CD4-positive, alpha-beta T cell (primary cell): ENCODE measurements at regions not wholly inside any gene's neighbourhood (a gene's known extent, or its start where the extent isn't known, plus 50 kb on each side); places are given as distances from the start of the nearest gene placed in this dataset.

Experiments
- ATAC-seq: fragments of 200-7000 bp; cut with Tn5 transposase; one replicate; pipeline ENCODE4 v1.10.0; 2022; ENCODE audit warnings: mild to moderate bottlenecking; ENCODE audit not compliant: poor library complexity
- CTCF ChIA-PET: fragments of 350-600 bp; sonication (Branson Sonifier 250); formaldehyde crosslinking; loops from one replicate; lab custom pipeline; 2021; ENCODE audit warnings: antibody characterized with exemption, inconsistent platforms; lab: Charles Lee
- POLR2A ChIA-PET: fragments of 350-600 bp; sonication (Branson Sonifier 250); formaldehyde crosslinking; loops from one replicate; lab custom pipeline; 2021; ENCODE audit warnings: antibody characterized with exemption, inconsistent platforms; lab: Charles Lee
- DNase-seq, 14 experiments: peaks; one replicate each; pipeline ENCODE4 v3.0.0-alpha.2; 2013 to 2020; ENCODE audit warnings: mixed read lengths in 2 of 14
- H3K27ac ChIP-seq, 2 donors: one replicate each; pipeline versions ENCODE4 v1.5.1 to v1.7.0; 2013; ENCODE audit warnings: low read length in 2 of 2, low read depth in 1 of 2, mild to moderate bottlenecking in 1 of 2
- H3K27me3 ChIP-seq, 2 experiments: 1 replicate in 1 of 2; 2 replicates in 1 of 2; pipeline versions ENCODE4 v1.6.1 to v1.7.0; 2013; ENCODE audit warnings: low read length in 2 of 2, control low read depth in 1 of 2, mild to moderate bottlenecking in 1 of 2, moderate library complexity in 1 of 2; ENCODE audit not compliant: insufficient read depth in 2 of 2, control insufficient read depth in 1 of 2
- H3K36me3 ChIP-seq: one replicate; pipeline ENCODE4 v1.6.1; 2013; ENCODE audit warnings: low read length, control low read depth; ENCODE audit not compliant: insufficient read depth
- H3K4me1 ChIP-seq: one replicate; pipeline ENCODE4 v1.6.1; 2013; ENCODE audit warnings: low read length, control low read depth; ENCODE audit not compliant: insufficient read depth
- H3K4me3 ChIP-seq: one replicate; pipeline ENCODE4 v1.5.1; 2013; ENCODE audit warnings: mild to moderate bottlenecking, low read length, moderate library complexity
- H3K9me3 ChIP-seq, 2 experiments: 1 replicate in 1 of 2; 2 replicates in 1 of 2; pipeline versions ENCODE4 v1.6.1 to v1.7.0; 2013; ENCODE audit warnings: low read length in 2 of 2, mild to moderate bottlenecking in 2 of 2, control low read depth in 1 of 2, moderate library complexity in 1 of 2; ENCODE audit not compliant: control insufficient read depth in 1 of 2, insufficient read depth in 1 of 2
- H3K27ac Mint-ChIP-seq: one replicate; pipeline ENCODE4 v1.8.0; 2020; ENCODE audit warnings: mixed read lengths
- H3K27me3 Mint-ChIP-seq: one replicate; pipeline ENCODE4 v1.8.0; 2021; ENCODE audit warnings: mixed read lengths
- H3K36me3 Mint-ChIP-seq: one replicate; pipeline ENCODE4 v1.8.0; 2021; ENCODE audit warnings: low read depth, mixed read lengths
- H3K4me1 Mint-ChIP-seq: one replicate; pipeline ENCODE4 v1.8.0; 2021; ENCODE audit warnings: low read depth, mixed read lengths
- H3K4me3 Mint-ChIP-seq: one replicate; pipeline ENCODE4 v1.8.0; 2020; ENCODE audit warnings: mild to moderate bottlenecking, mixed read lengths
- H3K9me3 Mint-ChIP-seq: one replicate; pipeline ENCODE4 v1.8.0; 2020; ENCODE audit warnings: mixed read lengths
- intact Hi-C, 2 experiments: fragments of 100-400 bp; cut with DNase I in 1 of 2; cut with micrococcal nuclease in 1 of 2; formaldehyde crosslinking; loops; one replicate each; pipeline versions ENCODE4 v1.15.1 to v1.9.0; 2023 to 2025; cut with DNase I, micrococcal nuclease
- TF ChIP-seq, protein P1 (sequence below): fragments of 200-600 bp; IDR thresholded peaks from one replicate; pipeline ENCODE4 v1.8.0; 2022; ENCODE audit warnings: antibody characterized with exemption, mild to moderate bottlenecking

DNA sequence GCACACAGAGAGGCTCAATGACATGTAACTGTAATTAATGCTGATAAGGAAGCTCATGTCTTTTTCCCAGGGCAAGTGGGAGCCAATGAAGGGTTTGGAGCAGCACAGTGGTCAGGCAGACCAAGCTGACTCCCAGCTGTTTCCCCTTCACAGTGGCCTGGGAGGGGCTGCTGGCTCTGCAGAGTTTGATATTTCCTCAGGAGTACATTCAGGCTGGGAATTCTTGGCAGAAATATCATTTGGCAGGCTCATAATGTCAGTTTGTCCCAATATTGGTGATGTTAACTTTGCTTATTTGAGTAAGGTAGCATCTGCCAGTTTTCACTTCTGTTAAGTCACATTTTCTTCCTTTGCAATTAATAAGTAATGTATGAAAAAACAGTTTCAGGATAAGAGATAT, 247.0 kb downstream of the EMP1 start:
- ChIA-PET CTCF (no interaction called here), POLR2A (no interaction called here)
- H3K27me3 Mint-ChIP-seq, result no peaks in the 10 kb centered on the region
- ATAC-seq, result no peak
- H3K9me3 ChIP-seq, result no peaks in the 10 kb centered on the region
- H3K27ac Mint-ChIP-seq, result no peak overlapping the region
- H3K27me3 ChIP-seq, result no peaks in the 10 kb centered on the region
- H3K4me3 Mint-ChIP-seq, result no peak overlapping the region
- intact Hi-C loops, result no loop called here
- no peak overlapping the region for H3K27ac ChIP-seq
- no peaks in the 10 kb centered on the region for H3K4me1 Mint-ChIP-seq
- no peaks in the 10 kb centered on the region for H3K36me3 ChIP-seq
- H3K4me1 ChIP-seq, result no peaks in the 10 kb centered on the region
- H3K4me3 ChIP-seq, result no peak overlapping the region
- DNase-seq, result no peak
- no peaks in the 10 kb centered on the region for H3K9me3 Mint-ChIP-seq
- no peaks in the 10 kb centered on the region for H3K36me3 Mint-ChIP-seq
- TF ChIP-seq, protein P1, sequence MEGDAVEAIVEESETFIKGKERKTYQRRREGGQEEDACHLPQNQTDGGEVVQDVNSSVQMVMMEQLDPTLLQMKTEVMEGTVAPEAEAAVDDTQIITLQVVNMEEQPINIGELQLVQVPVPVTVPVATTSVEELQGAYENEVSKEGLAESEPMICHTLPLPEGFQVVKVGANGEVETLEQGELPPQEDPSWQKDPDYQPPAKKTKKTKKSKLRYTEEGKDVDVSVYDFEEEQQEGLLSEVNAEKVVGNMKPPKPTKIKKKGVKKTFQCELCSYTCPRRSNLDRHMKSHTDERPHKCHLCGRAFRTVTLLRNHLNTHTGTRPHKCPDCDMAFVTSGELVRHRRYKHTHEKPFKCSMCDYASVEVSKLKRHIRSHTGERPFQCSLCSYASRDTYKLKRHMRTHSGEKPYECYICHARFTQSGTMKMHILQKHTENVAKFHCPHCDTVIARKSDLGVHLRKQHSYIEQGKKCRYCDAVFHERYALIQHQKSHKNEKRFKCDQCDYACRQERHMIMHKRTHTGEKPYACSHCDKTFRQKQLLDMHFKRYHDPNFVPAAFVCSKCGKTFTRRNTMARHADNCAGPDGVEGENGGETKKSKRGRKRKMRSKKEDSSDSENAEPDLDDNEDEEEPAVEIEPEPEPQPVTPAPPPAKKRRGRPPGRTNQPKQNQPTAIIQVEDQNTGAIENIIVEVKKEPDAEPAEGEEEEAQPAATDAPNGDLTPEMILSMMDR, result no peak

DNA sequence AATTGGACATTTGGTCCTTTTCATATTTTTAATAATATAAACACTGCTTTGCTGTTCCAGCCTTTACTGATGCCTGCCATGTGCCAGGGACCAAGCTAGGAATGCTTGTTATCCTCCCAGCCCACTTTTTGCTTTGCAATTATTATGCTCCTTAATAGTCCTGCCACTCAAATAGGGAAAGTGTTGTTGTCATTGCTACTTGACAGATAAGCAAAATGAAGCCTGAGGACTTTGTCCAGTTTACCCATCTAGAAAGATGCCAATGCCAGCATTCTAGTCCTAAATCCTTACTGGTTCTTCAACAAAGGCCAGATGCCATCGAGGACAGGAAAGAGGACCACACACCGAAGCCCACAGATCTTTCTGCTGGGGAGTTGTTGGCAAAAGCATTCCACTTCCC, 246.5 kb downstream of the EMP1 start:
- CTCF ChIA-PET, result no interaction called here
- Mint-ChIP-seq H3K36me3 (no peaks in the 10 kb centered on the region), H3K9me3 (no peaks in the 10 kb centered on the region), H3K27me3 (no peaks in the 10 kb centered on the region), H3K27ac (no peak overlapping the region), H3K4me1 (no peaks in the 10 kb centered on the region), H3K4me3 (no peak overlapping the region)
- ATAC-seq, result no peak
- no peak overlapping the region for H3K4me3 ChIP-seq
- H3K36me3 ChIP-seq, result no peaks in the 10 kb centered on the region
- no peak overlapping the region for H3K27ac ChIP-seq
- H3K4me1 ChIP-seq, result no peaks in the 10 kb centered on the region
- no peak for DNase-seq
- intact Hi-C loops, result no loop called here
- H3K9me3 ChIP-seq, result no peaks in the 10 kb centered on the region
- POLR2A ChIA-PET, result no interaction called here
- no peaks in the 10 kb centered on the region for H3K27me3 ChIP-seq
- TF ChIP-seq, protein P1, result no peak

DNA sequence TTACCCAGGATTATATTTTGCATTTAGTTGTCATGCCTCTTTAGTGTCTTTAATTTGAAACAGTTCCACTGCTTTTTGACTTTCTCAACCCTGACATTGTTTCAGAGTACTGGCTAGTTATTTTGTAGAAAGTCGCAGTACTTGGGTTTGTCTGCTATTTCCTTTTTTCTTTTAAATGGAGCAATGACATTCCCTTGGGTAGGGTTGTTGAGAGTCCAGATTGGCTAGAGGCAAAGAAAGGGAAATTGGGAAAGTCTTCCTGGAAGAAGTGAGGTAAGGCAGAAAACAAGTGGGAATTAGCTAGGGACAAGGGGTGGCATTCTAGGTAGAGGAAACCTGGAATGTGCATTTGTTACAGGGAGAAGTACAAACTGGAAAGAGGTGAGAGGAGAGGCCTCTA, 245.9 kb downstream of the EMP1 start:
- Histone ChIP-seq H3K4me1 (no peaks in the 10 kb centered on the region), H3K27ac (no peak overlapping the region), H3K9me3 (no peaks in the 10 kb centered on the region), H3K27me3 (no peaks in the 10 kb centered on the region), H3K4me3 (no peak overlapping the region), H3K36me3 (no peaks in the 10 kb centered on the region)
- POLR2A ChIA-PET, result no interaction called here
- CTCF ChIA-PET, result no interaction called here
- DNase-seq (no peak), ATAC-seq (no peak)
- intact Hi-C loops, result no loop called here
- Mint-ChIP-seq H3K4me3 (no peak overlapping the region), H3K36me3 (no peaks in the 10 kb centered on the region), H3K27me3 (peaks cover under 1% of the 10 kb centered on the region), H3K27ac (no peak overlapping the region), H3K9me3 (no peaks in the 10 kb centered on the region), H3K4me1 (no peaks in the 10 kb centered on the region)
- TF ChIP-seq, protein P1, result no peak
